ENCODE measurements at regions not wholly inside any gene's neighbourhood (a gene's known extent, or its start where the extent isn't known, plus 50 kb on each side); places are given as distances from the start of the nearest gene placed in this dataset.

GRCh38 chr2:128986026-128986715 lies 667.5 kb upstream of the HS6ST1 start:
- intact Hi-C loops (cut with DNase I): loop anchor here in 1 of 2 donors (5.0 kb wide), 1 partner anchor 204 kb away; no protein-coding TSS in a partner anchor
- DNase-seq (ENCODE audit: low spot score): no peak

DNA sequence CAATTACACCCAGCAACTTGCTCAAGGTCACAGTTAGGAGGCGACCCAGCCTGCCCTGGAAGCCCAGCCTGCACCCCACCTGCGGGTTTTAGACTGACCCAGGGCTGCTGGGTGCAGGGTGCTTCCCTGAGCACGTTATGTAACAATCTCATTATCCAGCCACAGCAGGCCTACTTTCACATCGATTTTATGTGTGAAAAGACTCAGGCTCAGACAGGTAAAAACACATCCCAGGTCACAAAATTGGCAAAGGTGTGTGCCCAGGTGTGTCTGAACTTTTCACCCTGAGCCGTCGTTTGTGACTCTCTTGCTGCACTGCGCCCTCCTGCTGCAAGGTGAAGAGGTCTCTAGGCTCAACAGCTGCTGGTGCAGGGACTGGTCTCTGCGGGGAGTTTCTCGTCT lies 668.2 kb upstream of the HS6ST1 start:
- no peak for DNase-seq (ENCODE audit: low spot score)
- intact Hi-C loops (cut with DNase I): loop anchor here in 1 of 2 donors (5.0 kb wide), 1 partner anchor 205 kb away; no protein-coding TSS in a partner anchor

- intact Hi-C loops (cut with DNase I): loop anchor here in 1 of 2 donors (5.0 kb wide), 1 partner anchor 206 kb away; no protein-coding TSS in a partner anchor
- no peak for DNase-seq (ENCODE audit: low spot score)
Measured at GRCh38 chr2:128988326-128988725, 669.7 kb upstream of the HS6ST1 start.

DNA sequence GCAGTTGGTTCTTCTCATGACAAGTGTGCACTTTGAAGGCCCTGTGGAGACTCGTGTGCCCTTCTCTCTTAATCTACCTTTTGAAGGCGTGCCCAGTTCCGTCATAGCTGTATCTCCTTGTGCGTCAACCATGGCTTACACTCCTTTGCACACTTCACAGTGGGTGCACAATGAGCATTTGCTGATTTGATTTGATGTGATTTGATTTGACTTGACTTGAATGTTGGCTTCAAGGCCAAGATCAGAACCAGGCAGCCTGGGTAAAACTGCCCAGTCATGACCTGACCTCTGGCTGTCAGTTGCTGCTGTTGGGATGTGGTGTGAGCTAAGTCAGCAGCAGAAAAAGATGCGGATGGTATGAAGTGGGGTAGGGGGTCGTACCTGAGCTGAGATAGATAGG lies 670.3 kb upstream of the HS6ST1 start:
- intact Hi-C loops (cut with DNase I): loop anchor here in 1 of 2 donors (5.0 kb wide), 1 partner anchor 207 kb away; no protein-coding TSS in a partner anchor
- no peak for DNase-seq (ENCODE audit: low spot score)

DNA sequence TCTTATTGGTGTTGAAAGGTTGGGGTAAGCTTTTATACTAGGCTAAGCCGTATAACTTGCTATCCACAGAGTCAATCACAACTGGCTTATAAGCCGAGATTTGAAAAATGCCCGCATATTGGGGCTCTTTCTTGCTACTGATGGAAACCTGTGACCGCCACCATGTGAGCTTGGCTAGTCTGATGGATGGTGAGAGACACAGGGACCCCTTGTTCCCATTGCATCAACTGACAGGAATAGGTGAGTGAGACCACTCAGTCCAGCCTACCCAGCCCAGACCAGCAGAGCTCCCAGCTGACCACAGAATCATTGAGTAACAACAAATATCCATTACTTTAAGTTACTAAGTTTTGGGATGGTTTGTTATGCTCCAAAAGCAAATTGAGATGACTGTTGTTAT lies 676.4 kb upstream of the HS6ST1 start:
- DNase-seq (ENCODE audit: low spot score): no peak
- intact Hi-C loops (cut with DNase I): no loop called here

DNA sequence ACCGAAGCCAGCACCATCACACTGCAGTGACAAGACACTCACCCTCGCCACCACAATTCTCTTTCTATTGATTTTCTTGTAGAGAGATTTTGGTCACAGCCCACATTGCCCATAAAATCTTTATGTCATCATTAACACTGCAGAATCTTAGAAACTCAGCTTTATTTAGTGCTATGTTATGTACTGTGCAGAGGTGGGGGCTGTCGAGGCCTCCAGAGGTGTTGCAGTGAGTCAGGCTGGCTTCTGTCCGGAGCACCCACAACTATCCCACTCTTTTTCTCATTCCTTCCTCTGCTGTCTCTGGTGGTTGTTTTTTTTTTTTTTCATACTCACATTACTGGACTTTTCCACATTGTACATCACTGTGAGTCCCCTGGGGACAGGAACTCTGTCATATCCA lies 677.4 kb upstream of the HS6ST1 start:
- no peak for DNase-seq (ENCODE audit: low spot score)
- intact Hi-C loops (cut with DNase I): no loop called here

DNA sequence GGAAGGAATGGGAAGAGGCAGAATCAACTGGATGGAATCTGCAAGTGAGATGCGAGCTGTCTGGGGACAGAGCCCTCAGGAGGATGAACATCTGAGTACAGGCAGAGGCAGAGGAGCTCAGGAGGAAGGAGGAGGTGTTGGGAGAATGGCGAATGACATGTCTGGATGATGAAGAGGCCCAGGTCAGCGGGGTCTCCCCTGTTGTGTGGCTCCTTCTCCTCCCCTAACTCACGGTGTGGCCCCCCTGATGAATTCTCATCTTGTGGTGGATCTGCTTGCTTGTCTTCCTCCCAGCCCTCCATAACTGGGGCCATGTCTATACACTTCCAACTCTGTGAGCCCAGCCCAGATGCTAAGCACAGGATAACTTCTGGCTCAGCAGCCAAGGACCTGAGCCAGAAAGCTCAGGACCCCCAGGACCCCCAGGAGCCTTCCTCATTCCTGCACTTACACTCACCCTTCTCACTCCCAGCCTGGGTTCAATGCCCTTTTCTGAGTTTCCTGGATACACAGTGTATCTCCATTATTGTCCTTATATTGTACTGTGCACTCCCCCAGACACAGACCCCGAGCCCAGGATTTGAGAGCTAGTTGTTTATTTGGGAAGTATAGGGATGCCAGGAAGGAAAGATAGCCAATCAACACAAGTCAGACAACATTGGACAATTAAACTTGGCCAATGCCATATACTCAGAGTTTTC lies 678.6 kb upstream of the HS6ST1 start:
- DNase-seq (ENCODE audit: low spot score): no peak
- intact Hi-C loops (cut with DNase I): no loop called here

- no peak for DNase-seq (ENCODE audit: low spot score)
- intact Hi-C loops (cut with DNase I): no loop called here
Measured at GRCh38 chr2:129001926-129002325, 683.3 kb upstream of the HS6ST1 start.

DNA sequence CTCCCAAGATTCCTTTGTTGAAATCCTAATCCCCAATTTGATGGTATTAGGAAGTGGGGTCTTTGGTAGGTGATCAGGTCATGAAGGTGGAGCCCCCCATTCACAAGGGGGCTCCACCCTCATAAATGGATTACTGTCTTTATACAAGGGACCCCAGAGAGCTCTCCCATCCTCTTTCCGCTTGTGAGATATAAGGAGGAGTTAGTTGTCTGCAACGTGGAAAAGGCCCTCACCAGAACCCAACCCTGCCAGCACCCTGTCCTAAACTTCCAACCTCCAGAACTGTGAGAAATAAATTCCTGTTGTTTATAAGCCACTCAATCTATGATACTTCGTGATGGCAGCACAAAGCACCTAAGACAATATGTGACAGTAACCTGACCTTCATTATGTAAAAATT lies 684.1 kb upstream of the HS6ST1 start:
- DNase-seq (ENCODE audit: low spot score): no peak
- intact Hi-C loops (cut with DNase I): no loop called here

DNA sequence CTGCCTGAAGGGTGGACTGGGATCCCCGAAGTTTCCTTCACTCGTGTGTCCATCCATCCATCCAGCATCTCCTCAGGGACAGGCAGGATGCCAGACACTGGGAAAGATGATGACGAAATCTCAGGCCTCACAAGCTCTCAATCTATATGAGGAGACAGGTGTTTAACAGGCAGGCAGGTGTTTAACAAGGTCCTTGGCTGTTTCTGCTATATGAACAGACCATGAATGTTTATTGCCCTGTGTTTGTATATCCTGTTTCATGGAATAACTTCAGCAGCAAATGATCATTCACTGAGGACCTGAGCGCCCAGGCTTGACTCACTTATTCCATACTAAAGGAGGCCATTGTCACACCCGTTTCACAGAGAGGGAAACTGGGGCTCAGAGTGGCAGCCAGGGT lies 685.8 kb upstream of the HS6ST1 start:
- no peak for DNase-seq (ENCODE audit: low spot score)
- intact Hi-C loops (cut with DNase I): no loop called here

- intact Hi-C loops (cut with DNase I): no loop called here
- DNase-seq (ENCODE audit: low spot score): no peak
Measured at GRCh38 chr2:129004940-129005490, 686.3 kb upstream of the HS6ST1 start.

DNA sequence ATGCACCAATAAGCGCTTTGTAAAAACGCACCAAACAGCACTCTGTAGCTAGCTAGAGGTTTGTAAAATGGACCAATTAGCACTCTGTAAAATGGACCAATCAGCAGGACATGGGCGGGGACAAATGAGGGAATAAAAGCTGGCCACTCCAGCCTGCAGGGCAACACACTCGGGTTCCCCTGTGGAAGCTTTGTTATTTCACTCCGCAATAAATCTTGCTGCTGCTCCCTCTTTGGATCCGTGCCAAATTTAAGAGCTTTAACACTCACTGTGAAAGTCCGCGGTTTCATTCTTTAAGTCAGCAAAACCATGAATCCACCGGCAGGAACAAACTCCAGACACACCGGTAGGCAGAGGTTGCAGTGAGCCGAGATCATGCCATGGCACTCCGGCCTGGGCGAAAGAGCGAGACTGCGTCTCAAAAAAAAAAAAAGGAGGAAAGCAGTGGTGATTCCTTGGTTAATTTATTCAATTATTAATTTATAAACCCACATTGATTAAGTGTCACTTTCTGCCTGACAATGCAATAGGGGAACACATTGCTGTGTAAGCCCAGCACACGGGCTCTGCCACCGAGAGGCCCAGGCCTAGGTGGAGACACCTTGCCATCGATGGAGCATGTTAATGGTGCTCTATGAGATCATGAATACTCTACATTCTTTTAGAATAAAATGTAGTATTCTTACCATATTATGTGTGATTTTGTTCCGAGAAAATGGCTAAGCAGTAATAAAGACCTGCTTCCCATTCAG lies 687.6 kb upstream of the HS6ST1 start:
- intact Hi-C loops (cut with DNase I): no loop called here
- DNase-seq (ENCODE audit: low spot score): no peak

- no peak for DNase-seq (ENCODE audit: low spot score)
- intact Hi-C loops (cut with DNase I): no loop called here
Measured at GRCh38 chr2:129006901-129007300, 688.2 kb upstream of the HS6ST1 start.

DNA sequence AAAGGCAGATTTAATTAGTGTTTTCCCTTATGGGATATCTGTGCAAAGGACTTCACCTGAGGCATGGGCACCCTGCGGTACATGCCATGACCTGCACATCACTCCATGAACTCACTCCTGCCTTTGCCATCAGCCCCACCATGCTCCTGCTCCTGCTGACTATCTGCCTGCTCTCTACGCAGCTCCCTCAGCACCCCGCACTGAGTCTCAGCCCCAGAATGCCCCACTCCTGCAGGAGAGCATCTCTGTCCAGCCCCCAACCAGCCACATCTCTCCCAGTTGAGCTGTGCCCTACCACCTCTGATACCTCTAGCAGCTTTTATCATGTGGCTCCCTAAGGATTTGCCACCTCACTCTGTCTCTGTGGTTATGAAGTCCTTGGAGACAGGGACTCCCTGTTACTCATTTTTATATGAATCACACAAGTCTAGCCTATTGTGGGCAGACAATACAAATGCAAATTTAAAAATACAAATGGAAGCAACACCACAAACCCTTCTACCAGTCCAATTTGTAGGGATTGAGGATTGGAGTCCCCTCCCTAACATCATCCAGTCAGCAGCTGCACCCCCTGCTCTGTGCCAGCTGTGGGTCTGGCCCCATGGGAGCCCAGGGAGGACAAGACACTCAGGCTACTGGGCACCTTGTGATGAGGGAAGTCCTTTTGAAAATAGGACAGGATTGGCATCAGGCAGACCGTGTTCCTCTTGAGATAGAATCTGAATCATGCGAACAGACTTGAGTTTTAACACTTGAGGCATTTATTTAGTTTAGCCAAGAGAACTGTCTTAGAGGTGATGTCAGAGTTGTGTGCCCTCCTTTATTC lies 689.6 kb upstream of the HS6ST1 start:
- DNase-seq (ENCODE audit: low spot score): no peak
- intact Hi-C loops (cut with DNase I): no loop called here

GRCh38 chr2:129008881-129009554 lies 690.4 kb upstream of the HS6ST1 start:
- DNase-seq (ENCODE audit: low spot score): no peak
- intact Hi-C loops (cut with DNase I): no loop called here

GRCh38 chr2:129009555-129010146 lies 691.0 kb upstream of the HS6ST1 start:
- no peak for DNase-seq (ENCODE audit: low spot score)
- intact Hi-C loops (cut with DNase I): no loop called here

GRCh38 chr2:129010262-129010661 lies 691.6 kb upstream of the HS6ST1 start:
- intact Hi-C loops (cut with DNase I): no loop called here
- DNase-seq (ENCODE audit: low spot score): no peak

GRCh38 chr2:129011466-129012061 lies 692.9 kb upstream of the HS6ST1 start:
- DNase-seq (ENCODE audit: low spot score): no peak
- intact Hi-C loops (cut with DNase I): no loop called here

Data from posterior vena cava (tissue), 2 donors.